GM20000 (cell line): ENCODE measurements at regions not wholly inside any gene's neighbourhood (a gene's known extent, or its start where the extent isn't known, plus 50 kb on each side); places are given as distances from the start of the nearest gene placed in this dataset.
"Not testable (repeated sequence)": the region's sequence is repeated elsewhere in the genome, so short reads cannot be mapped to it uniquely, and the experiment has no call there.

Experiments used
- DNase-seq: peaks from one replicate; pipeline ENCODE4 v3.0.0; 2012; ENCODE audit warnings: low spot score
- TF ChIP-seq, protein P1 (sequence below): IDR thresholded peaks from 2 replicates; pipeline ENCODE4 v1.5.1; 2012; ENCODE audit warnings: mild to moderate bottlenecking, control low read depth; ENCODE audit errors: extremely low read depth, missing control alignments

DNA sequence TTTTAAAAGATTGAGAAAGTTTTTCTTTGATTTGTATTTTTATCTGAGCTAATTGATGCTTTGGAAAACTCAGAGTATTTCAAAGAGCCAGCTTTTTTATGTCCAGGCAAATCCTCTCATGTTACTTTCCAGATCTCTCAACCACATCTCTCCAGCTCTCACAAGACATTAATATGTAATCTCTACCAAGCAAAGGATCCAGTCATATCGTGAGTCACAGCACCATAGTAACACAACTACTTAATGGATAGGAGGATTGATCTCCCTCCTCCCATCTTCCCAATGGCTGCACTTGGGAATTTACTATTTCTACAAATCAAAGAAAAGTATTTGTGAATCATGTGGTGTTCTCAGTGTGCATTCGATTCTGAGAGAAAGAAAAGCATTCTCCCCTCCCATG, 63.3 kb downstream of the POU4F1 start:
- TF ChIP-seq, protein P1, sequence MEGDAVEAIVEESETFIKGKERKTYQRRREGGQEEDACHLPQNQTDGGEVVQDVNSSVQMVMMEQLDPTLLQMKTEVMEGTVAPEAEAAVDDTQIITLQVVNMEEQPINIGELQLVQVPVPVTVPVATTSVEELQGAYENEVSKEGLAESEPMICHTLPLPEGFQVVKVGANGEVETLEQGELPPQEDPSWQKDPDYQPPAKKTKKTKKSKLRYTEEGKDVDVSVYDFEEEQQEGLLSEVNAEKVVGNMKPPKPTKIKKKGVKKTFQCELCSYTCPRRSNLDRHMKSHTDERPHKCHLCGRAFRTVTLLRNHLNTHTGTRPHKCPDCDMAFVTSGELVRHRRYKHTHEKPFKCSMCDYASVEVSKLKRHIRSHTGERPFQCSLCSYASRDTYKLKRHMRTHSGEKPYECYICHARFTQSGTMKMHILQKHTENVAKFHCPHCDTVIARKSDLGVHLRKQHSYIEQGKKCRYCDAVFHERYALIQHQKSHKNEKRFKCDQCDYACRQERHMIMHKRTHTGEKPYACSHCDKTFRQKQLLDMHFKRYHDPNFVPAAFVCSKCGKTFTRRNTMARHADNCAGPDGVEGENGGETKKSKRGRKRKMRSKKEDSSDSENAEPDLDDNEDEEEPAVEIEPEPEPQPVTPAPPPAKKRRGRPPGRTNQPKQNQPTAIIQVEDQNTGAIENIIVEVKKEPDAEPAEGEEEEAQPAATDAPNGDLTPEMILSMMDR, result no peak
- no peak for DNase-seq

DNA sequence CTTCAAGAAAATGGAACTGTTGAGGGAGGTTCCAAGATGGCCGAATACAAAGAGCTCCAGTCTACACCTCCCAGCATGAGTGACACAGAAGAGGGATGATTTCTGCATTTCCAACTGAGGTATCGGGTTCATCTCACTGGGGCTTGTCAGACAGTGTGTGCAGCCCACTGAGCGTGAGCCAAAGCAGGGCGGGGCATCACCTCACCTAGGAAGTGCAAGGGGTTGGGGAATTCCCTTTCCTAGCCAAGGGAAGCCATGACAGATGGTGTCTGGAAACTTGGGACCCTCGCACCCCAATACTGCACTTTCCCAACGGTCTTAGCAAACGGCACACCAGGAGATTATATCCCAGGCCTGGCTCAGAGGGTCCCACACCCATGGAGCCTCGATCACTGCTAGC, 77.3 kb downstream of the POU4F1 start:
- not testable (repeated sequence) for DNase-seq

DNA sequence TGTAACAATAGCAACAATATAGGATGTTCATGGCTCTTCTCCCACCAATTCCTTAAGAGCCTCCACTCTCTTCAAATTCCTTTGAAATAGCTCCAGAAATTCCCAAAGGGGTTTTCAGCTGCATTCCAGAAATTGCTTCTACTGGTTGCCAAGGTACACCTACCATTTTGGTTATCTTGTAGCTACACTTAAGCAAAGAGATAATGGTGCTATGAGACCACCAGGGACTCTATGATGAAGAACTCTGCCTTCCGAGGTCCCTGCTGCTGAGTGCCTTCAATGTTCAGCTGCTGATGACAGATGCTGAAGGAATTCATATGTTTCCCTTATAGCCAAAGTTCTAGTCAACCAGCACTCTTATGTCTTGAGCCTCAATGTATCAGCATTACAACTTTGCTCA, 78.4 kb downstream of the POU4F1 start:
- TF ChIP-seq, protein P1, result no peak

DNA sequence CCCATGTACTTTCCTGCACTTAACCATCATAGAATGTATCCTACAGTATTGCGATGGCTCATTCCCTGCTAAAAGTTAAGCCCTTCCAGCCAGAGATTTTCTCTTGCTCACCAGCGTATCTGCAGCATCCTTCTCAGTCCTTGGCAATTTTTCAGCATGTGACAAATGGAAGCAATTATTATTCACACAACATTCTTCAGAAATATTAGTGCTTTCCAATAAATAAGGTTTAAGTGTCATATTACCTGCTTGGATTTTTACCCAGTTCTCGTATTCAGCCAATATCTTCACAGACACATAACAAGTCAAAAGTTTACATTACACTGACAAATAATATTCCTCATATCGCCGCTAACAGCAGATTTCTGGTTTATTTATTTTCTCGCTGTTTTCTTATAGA, 82.3 kb downstream of the POU4F1 start:
- TF ChIP-seq, protein P1, result no peak
- DNase-seq, result no peak

More for the DNA sequence above, 78.4 kb downstream of the POU4F1 start:
- DNase-seq, result no peak

DNA sequence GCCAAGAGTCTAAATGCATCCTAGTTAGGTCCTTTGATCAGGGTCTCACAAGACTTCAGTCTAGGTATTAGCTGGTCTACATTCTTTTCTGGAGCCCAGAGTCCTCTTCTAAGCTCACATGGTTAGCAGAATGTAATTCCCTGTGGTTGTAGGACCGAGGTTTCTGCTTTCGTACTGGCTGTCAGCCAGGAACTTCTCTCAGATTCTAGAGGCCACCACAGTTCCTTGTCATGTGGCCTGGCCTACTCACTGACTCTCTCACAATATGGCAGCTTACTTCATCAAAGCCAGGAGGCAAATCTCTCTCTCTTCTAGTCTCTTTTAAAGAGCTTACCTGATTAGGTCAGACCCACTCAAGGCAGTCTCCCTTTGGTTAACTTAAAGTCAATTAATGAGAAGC, 82.9 kb downstream of the POU4F1 start:
- TF ChIP-seq, protein P1, result no peak
- no peak for DNase-seq

DNA sequence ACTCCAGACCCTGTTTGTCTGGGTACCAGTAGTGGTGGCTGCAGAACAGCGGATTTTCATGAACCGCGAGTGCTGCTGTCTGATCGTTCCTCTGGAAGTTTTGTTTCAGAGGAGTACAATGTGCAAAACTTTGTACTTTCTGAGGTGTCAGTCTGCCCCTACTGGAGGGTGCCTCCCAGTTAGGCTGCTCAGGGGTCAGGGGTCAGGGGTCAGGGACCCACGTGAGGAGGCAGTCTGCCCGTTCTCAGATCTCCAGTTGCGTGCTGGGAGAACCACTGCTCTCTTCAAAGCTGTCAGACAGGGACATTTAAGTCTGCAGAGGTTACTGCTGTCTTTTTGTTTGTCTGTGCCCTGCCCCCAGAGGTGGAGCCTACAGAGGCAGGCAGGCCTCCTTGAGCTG, 84.9 kb downstream of the POU4F1 start:
- not testable (repeated sequence) for DNase-seq

DNA sequence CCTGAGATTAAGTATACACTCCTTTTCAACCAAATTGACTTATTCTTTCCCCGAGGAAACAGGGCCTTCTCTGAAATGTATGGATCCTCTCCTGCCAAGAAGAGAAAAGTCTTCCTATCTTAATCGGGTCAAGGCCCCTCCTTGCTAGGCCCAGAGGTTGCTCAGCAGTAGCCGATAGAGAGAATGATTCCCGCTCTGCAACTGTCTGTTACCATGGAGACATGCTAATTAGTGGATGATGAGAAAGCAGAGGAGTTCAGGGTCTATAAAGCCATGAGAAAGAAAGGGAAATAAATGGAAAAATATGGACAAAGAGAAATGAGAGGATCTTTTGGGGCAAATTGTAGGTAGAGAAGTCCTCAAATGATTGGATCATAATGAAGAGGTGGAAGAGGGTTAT, 103.5 kb downstream of the POU4F1 start:
- DNase-seq, result no peak
- TF ChIP-seq, protein P1, result no peak

DNA sequence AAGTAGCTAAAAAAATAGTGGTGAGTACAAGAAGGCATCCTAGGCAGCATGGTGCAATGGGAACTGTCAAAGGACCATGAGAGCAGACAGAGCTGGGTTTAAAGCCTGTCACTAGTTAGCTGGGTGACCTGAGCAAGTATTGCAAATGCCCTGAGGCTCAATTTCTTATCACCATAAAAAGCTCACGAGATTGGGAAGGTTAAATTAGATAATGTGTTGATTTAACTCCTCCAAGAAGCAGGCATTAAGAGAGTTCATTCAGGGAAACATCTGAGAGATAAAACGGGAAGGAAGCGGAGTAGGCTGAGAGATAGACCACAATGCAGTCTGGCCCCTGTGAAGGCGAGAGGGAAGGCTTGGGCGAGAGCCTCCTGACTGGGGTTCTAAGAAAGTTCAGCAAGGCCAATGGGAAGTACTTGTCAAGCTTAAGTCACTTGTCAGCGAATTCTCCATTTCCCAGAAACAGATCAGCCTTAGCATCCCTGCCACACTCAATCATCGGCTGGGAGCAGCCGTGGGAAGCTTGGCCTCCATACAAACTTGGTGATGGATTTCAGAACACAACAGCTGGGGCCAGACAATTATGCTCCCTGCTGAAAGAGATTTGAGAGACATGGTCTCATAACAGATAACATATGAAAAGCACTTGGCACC, 105.5 kb downstream of the POU4F1 start:
- TF ChIP-seq, protein P1, result no peak
- DNase-seq, result no peak
